HG03442 (cell line): ENCODE measurements at regions not wholly inside any gene's neighbourhood (a gene's known extent, or its start where the extent isn't known, plus 50 kb on each side); places are given as distances from the start of the nearest gene placed in this dataset.
"Not testable (repeated sequence)": the region's sequence is repeated elsewhere in the genome, so short reads cannot be mapped to it uniquely, and the experiment has no call there.

Experiments used
- ATAC-seq: cut with Tn5 transposase; IDR thresholded peaks from one replicate; pipeline ENCODE4 v1.9.1; 2021; ENCODE audit warnings: mild to moderate bottlenecking, moderate library complexity; ENCODE audit not compliant: unreplicated experiment

GRCh38 chr16:79379095-79379494, 221.4 kb downstream of the MAF start:
- no peak for ATAC-seq

- not testable (repeated sequence) for ATAC-seq
These were observed 223.5 kb downstream of the MAF start for GRCh38 chr16:79377082-79377481.

DNA sequence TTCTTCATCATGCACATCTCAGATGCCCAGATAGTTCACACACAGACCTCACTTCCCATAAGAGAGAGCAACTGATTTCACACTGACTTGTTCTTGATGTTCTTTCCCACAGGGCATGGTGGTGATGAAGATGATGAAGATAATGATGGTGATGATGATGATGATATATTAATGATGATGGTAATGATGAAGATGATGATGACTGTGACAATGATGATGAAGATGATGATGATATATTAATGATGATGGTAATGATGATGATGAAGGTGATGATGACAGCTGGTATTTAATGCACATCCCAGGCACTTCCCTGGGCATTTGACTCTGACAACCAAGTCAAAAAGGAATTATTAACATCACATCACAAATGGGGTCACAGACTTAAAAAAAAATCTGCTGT, 225.2 kb downstream of the MAF start:
- no peak for ATAC-seq

DNA sequence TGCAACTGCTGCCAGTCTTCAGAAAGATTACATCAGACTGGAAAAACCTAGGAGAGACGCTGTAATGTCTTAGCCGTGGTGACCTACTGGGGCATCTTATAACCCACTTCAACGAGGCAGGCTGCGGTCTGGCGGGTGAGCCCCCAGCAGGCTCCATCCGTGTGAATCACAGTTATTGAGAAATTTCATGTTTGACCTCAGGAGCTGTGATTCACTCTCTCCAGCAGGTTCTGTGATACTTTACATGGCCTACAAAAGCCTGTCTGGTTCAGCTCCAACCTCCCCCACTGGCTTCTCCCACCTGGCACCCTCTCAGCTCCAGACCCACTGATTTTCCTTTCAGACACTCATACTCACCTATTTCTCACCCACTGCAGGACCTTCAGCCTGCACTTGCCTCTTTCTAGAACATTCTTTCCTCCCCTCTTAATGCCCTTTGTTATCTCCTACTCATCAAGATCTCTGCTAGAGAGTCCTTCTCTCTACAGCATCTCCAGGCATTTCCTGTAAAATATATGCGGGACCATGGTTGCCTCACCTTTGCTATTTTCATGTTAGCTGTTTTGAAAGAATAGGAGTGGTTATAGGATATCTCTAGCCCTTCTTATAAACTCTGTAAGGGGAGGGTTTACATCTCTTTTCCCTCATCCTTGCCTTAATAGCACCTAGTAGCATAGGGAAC, 227.9 kb downstream of the MAF start:
- no peak for ATAC-seq

- ATAC-seq: no peak
These were observed 229.8 kb downstream of the MAF start for GRCh38 chr16:79370736-79371135.

GRCh38 chr16:79369796-79370195, 230.7 kb downstream of the MAF start:
- ATAC-seq: no peak

DNA sequence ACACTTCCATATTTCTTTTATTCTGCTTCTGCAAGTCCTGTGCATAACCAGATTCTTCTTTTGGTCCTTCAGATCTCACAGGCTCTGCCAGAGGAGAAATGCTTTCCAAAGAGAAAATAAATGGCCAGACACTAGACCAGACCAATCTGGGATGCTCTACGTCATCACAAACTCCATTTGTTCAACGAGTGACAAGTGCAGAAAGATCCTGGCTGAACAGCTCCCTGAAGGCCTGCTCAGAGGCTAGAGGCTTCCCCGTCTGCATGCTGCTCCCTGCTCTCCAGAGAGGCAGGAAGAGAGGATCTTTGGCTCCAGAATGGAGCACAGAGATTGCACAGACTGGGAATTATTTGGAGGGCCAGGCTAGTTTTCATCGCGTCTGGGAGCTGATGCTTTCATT, 232.7 kb downstream of the MAF start:
- no peak for ATAC-seq

- ATAC-seq: no peak
These were observed 233.9 kb downstream of the MAF start for GRCh38 chr16:79366635-79367034.

- ATAC-seq: no peak
These were observed 234.8 kb downstream of the MAF start for GRCh38 chr16:79365702-79366101.

- ATAC-seq: no peak
These were observed 237.1 kb downstream of the MAF start for GRCh38 chr16:79363484-79363883.

GRCh38 chr16:79363035-79363434, 237.5 kb downstream of the MAF start:
- ATAC-seq: no peak

GRCh38 chr16:79362300-79362970, 238.1 kb downstream of the MAF start:
- ATAC-seq: no peak

DNA sequence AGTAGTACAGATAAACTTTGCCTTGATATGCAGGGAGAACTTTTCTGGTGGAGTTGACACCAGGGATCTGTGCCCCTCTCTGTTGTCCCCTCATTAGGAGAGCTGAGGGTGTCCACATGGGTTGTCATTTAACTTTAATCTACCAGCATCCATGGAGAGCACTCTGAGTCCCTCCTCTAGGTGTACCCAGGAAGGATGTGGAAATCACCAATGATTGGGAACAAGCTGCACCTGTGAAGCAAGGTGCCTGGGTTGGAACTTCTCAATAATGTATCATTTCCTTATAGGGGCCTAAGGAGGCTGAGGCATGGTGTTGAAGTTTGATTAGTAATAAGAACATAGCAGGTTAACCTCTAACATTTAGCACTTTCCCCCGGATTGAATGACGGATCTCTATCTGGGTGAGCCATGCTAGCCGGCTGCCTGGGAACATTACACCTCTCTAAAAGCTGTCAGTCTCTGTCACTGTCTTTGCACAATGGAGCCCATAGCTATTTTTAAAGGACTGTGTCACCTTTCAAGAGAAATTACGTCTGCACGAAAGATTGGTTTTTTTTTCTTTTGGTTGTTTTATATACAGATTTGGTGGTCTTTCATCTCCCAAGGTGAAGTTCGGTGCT, 239.3 kb downstream of the MAF start:
- no peak for ATAC-seq

DNA sequence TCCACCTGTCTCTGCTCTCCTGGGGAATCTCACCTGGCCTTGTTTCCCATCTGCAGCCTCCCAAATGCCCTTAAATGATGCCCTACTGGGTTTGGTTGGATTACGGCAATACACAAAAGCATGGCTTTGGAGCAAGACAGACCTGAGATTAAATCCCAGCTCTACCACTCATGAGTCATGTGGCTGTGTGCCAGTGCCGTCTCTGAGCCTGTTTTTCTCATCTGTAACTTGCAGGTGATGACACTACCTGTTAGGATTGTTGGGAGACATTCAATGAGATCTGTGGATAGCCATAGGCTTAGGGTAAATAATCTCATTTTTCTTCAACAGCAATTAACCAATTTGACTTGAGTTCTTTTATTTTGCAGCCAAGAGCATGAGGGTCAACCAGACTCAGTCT, 240.3 kb downstream of the MAF start:
- ATAC-seq: no peak

GRCh38 chr16:79359082-79359481, 241.5 kb downstream of the MAF start:
- ATAC-seq: no peak

GRCh38 chr16:79358188-79358587, 242.3 kb downstream of the MAF start:
- ATAC-seq: no peak

DNA sequence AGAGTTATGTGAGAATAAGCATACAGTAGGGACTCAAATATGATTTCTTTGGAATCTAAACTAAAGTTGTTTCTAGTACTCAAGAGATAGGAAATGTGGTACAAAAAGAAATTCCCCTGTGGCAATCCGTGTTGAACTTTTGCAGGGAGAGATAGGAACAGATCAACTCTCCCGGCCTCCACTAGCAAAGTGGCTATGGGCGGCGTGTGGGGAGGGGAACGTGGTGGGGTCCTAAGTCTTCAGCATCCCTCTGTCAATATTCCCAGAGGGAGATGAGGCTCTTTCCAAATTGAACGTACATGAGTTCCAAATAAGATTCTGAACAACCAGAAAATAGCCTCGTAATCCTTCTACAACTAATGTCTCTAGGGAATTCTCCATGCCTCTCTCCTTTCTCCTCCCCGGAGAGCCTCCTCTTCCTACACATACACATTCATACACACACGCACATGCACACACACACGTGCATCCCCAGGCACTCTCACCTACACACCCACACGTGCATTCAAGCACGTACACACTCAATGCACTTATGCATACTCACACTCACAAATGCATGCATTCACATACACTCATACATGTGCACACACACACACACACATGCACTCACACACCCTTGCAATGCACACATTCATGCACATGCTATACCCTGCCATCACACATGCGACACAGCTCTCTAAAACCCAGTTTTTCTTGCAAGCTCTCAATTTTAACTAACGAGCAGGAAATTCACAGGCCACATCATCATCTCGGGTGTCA, 244.8 kb downstream of the MAF start:
- ATAC-seq: no peak

GRCh38 chr16:79351927-79352326, 248.6 kb downstream of the MAF start:
- no peak for ATAC-seq

DNA sequence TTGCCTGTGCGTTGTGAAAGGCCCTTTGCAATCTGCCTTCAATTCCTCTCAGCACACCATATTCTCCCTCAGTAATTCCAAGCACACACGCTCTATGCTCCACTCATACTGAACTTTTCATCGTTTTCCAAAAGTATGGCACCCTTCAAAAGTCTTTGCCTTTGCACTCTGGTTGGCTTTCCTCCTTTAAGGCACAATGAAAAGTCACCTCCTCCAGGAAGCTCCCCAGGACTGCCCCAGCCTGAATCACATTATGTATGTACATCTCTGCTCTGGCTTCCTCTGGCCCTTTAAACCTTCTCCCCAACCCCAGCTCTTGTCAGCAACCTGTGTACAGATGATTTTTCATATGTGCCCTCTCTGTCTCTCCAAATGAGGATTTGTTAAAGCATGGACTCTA, 250.7 kb downstream of the MAF start:
- ATAC-seq: no peak

DNA sequence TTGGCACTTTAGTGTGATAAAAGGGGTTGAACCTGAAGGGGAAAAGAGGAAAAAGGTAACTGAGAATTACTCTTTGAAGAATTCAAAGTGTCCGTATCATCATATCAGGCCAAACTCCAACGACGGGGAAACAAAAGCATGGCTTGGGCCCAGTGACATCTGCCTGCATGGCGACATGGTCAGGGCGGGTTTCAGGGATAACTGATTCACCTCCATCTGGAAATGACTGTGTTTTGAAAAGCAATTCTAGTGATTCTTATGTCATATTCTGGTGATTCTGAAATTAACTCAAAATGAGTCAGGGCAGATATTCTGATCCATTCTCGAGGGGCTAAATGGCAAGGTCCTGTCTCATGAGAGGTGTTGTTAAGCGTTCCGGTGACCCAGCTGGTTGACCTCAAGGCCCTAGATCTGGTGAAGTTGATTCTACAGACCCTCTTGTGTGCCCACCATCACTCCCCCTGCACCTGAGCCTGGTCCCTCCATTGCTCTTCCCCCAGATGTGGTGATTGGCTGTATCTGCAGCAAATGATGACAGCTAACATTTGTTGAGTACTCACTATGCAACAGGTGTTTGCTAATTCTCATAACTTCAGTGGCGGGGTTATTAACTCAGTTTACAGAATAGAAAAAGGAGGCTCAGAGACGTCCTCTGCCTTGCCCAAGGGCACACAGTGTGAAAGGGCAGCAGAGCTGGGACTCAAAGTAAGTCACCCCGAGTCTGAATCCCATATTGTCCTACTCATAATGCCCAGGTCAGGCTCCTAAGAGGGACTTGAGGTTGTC, 251.8 kb downstream of the MAF start:
- no peak for ATAC-seq

GRCh38 chr16:79347277-79347676, 253.3 kb downstream of the MAF start:
- ATAC-seq: no peak
